ENCODE measurements at regions not wholly inside any gene's neighbourhood (a gene's known extent, or its start where the extent isn't known, plus 50 kb on each side); places are given as distances from the start of the nearest gene placed in this dataset.

DNA sequence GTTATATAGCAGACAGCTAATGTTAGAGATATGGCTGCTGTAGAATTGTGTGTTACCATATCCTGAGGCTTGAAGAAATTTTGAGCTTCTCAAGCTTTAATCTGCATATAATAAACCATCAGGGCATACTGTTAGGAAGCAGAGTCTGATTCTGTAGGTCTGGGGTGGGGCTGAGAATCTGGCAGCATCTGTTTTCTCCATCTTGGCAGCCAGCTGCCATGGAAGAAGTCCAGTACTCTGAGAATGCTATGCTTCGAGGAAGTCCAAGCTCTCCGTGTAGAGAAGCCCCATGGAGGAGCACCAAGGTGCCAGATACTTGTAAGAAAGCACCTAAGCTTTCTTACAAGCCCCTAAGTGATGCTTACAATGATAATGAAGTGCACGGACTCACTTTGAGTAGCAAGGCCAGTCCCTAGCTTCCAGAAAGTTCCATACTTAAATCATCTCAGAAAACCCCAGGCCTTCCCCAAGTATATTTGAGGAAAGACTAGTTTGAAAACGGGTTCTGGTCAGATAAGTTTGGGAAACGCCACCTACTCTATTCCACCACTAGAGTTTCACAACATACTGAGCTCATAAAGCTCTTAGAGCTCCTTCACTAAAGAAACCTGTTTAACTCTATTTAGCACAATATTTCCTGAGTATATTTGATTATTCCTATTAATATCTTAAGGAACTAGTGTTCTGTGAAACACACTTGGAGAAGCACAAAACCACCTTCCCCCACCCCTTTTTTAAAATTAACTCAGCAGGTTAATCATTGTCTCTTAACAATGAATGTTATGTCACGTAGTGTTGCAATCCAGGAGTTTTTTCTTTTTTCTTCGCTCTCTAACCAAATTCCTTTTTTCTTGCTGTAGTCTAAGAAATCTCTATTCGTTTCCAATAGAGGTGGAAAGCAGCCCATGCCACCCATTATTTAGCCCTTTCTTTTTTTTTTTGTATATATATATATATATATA lies 59.9 kb upstream of the RASGRP1 start:
- TF ChIP-seq, protein P1, sequence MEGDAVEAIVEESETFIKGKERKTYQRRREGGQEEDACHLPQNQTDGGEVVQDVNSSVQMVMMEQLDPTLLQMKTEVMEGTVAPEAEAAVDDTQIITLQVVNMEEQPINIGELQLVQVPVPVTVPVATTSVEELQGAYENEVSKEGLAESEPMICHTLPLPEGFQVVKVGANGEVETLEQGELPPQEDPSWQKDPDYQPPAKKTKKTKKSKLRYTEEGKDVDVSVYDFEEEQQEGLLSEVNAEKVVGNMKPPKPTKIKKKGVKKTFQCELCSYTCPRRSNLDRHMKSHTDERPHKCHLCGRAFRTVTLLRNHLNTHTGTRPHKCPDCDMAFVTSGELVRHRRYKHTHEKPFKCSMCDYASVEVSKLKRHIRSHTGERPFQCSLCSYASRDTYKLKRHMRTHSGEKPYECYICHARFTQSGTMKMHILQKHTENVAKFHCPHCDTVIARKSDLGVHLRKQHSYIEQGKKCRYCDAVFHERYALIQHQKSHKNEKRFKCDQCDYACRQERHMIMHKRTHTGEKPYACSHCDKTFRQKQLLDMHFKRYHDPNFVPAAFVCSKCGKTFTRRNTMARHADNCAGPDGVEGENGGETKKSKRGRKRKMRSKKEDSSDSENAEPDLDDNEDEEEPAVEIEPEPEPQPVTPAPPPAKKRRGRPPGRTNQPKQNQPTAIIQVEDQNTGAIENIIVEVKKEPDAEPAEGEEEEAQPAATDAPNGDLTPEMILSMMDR (IDR thresholded peaks at IDR 0.05): no peak
- TF ChIP-seq POLR2A (IDR thresholded peaks at IDR 0.05) (no peak), EP300 (IDR thresholded peaks at IDR 0.05) (no peak)
